Parathyroid adenoma (tissue), 2 donors: ENCODE measurements at regions not wholly inside any gene's neighbourhood (a gene's known extent, or its start where the extent isn't known, plus 50 kb on each side); places are given as distances from the start of the nearest gene placed in this dataset.

Experiments used
- H2AFZ ChIP-seq: fragments of 300-600 bp; sonication (generic); one replicate; pipeline ENCODE4 v1.7.0; 2017; ENCODE audit warnings: antibody characterized with exemption, mild to moderate bottlenecking
- H3K27ac ChIP-seq: fragments of 300-600 bp; sonication (generic); one replicate; pipeline ENCODE4 v1.7.0; 2017
- H3K27me3 ChIP-seq: fragments of 300-600 bp; sonication (generic); one replicate; pipeline ENCODE4 v1.7.0; 2017; ENCODE audit warnings: low read length; ENCODE audit not compliant: control insufficient read depth, insufficient read depth
- H3K36me3 ChIP-seq: fragments of 300-600 bp; sonication (generic); one replicate; pipeline ENCODE4 v1.7.0; 2017; ENCODE audit warnings: low read length; ENCODE audit not compliant: control insufficient read depth, insufficient read depth
- H3K4me1 ChIP-seq: fragments of 300-600 bp; sonication (generic); one replicate; pipeline ENCODE4 v1.7.0; 2017; ENCODE audit warnings: control low read depth
- H3K4me2 ChIP-seq: fragments of 300-600 bp; sonication (generic); one replicate; pipeline ENCODE4 v1.7.0; 2017; ENCODE audit warnings: low read length
- H3K4me3 ChIP-seq: fragments of 300-600 bp; sonication (generic); one replicate; pipeline ENCODE4 v1.7.0; 2017; ENCODE audit warnings: low read depth, low read length
- H3K79me2 ChIP-seq: fragments of 300-600 bp; sonication (generic); one replicate; pipeline ENCODE4 v1.7.0; 2017; ENCODE audit warnings: control low read depth
- H3K9ac ChIP-seq: fragments of 300-600 bp; sonication (generic); one replicate; pipeline ENCODE4 v1.7.0; 2017; ENCODE audit warnings: mild to moderate bottlenecking
- H3K9me3 ChIP-seq: fragments of 300-600 bp; sonication (generic); one replicate; pipeline ENCODE4 v1.7.0; 2017; ENCODE audit warnings: low read length; ENCODE audit not compliant: control insufficient read depth
- CTCF ChIP-seq: fragments of 300-600 bp; sonication (generic); IDR thresholded peaks from one replicate; pipeline ENCODE4 v1.7.0; 2017; ENCODE audit warnings: antibody characterized with exemption, mild to moderate bottlenecking
- donor health status: primary hyperparathyroidism.

GRCh38 chr6:139584599-139584998, 210.2 kb upstream of the CITED2 start:
- no peaks in the 10 kb centered on the region for H3K9me3 ChIP-seq
- H3K4me2 ChIP-seq: no peak overlapping the region
- H3K36me3 ChIP-seq: no peaks in the 10 kb centered on the region
- H3K4me3 ChIP-seq: no peak overlapping the region
- no peak overlapping the region for H3K9ac ChIP-seq
- no peaks in the 10 kb centered on the region for H3K27me3 ChIP-seq
- no peak overlapping the region for H2AFZ ChIP-seq
- H3K4me1 ChIP-seq: peaks cover 52% of the 10 kb centered on the region
- H3K27ac ChIP-seq: peak overlapping the region; percentile 16
- H3K79me2 ChIP-seq: no peaks in the 10 kb centered on the region
- no peak for TF ChIP-seq CTCF

GRCh38 chr6:139583420-139583819, 209.0 kb upstream of the CITED2 start:
- no peaks in the 10 kb centered on the region for H3K9me3 ChIP-seq

GRCh38 chr6:139582956-139583355, 208.5 kb upstream of the CITED2 start:
- Histone ChIP-seq H3K9ac (no peak overlapping the region), H3K27me3 (no peaks in the 10 kb centered on the region), H3K4me2 (no peak overlapping the region), H2AFZ (peak overlapping the region; percentile 31), H3K36me3 (no peaks in the 10 kb centered on the region), H3K79me2 (no peaks in the 10 kb centered on the region), H3K27ac (peak overlapping the region; percentile 39), H3K4me1 (peaks cover 45% of the 10 kb centered on the region), H3K9me3 (no peaks in the 10 kb centered on the region), H3K4me3 (no peak overlapping the region)
- TF ChIP-seq CTCF: no peak

More at GRCh38 chr6:139583420-139583819, 209.0 kb upstream of the CITED2 start:
- no peak for TF ChIP-seq CTCF
- H3K4me1 ChIP-seq: peaks cover 45% of the 10 kb centered on the region
- H3K4me2 ChIP-seq: no peak overlapping the region
- H2AFZ ChIP-seq: no peak overlapping the region
- peak overlapping the region; percentile 39 for H3K27ac ChIP-seq
- H3K79me2 ChIP-seq: no peaks in the 10 kb centered on the region
- H3K9ac ChIP-seq: no peak overlapping the region
- no peaks in the 10 kb centered on the region for H3K27me3 ChIP-seq
- no peak overlapping the region for H3K4me3 ChIP-seq
- no peaks in the 10 kb centered on the region for H3K36me3 ChIP-seq

GRCh38 chr6:139581485-139581865, 207.0 kb upstream of the CITED2 start:
- Histone ChIP-seq H3K9ac (no peak overlapping the region), H3K4me1 (peaks cover 42% of the 10 kb centered on the region), H3K36me3 (no peaks in the 10 kb centered on the region), H3K79me2 (no peaks in the 10 kb centered on the region), H3K4me2 (no peak overlapping the region), H3K9me3 (no peaks in the 10 kb centered on the region), H2AFZ (peak overlapping the region; percentile 55), H3K27ac (no peak overlapping the region), H3K4me3 (no peak overlapping the region), H3K27me3 (no peaks in the 10 kb centered on the region)
- no peak for TF ChIP-seq CTCF
